Activated naive CD4-positive, alpha-beta T cell treated with anti-CD3 and anti-CD28 coated beads, Interleukin-2, amount 10 ng/mL, durations not matched to agents 7 days and 5 days (primary cell): ENCODE measurements at regions not wholly inside any gene's neighbourhood (a gene's known extent, or its start where the extent isn't known, plus 50 kb on each side); places are given as distances from the start of the nearest gene placed in this dataset.

ENCODE experiments used
- CTCF ChIA-PET: fragments of 350-600 bp; sonication (Branson Sonifier 250); formaldehyde crosslinking; loops from one replicate; lab custom pipeline; 2021; ENCODE audit warnings: antibody characterized with exemption; lab: Charles Lee
- DNase-seq: peaks from one replicate; pipeline ENCODE4 v3.0.0-alpha.2; 2020
- H3K27ac Mint-ChIP-seq: one replicate; pipeline ENCODE4 v1.8.0; 2021; ENCODE audit warnings: mild to moderate bottlenecking, moderate library complexity, mixed read lengths
- H3K27me3 Mint-ChIP-seq: one replicate; pipeline ENCODE4 v1.8.0; 2021; ENCODE audit warnings: mild to moderate bottlenecking, mixed read lengths
- H3K36me3 Mint-ChIP-seq: one replicate; pipeline ENCODE4 v1.8.0; 2021; ENCODE audit warnings: mixed read lengths
- H3K4me1 Mint-ChIP-seq: one replicate; pipeline ENCODE4 v1.8.0; 2021; ENCODE audit warnings: mixed read lengths
- H3K4me3 Mint-ChIP-seq: one replicate; pipeline ENCODE4 v1.8.0; 2021; ENCODE audit warnings: mild to moderate bottlenecking, moderate library complexity, mixed read lengths
- H3K9me3 Mint-ChIP-seq: one replicate; pipeline ENCODE4 v1.8.0; 2021; ENCODE audit warnings: mixed read lengths

- DNase-seq: no peak
- H3K27ac Mint-ChIP-seq: no peak overlapping the region
- no peak overlapping the region for H3K4me3 Mint-ChIP-seq
- H3K4me1 Mint-ChIP-seq: no peaks in the 10 kb centered on the region
- CTCF ChIA-PET: no interaction called here
- no peaks in the 10 kb centered on the region for H3K9me3 Mint-ChIP-seq
- H3K27me3 Mint-ChIP-seq: no peaks in the 10 kb centered on the region
- no peaks in the 10 kb centered on the region for H3K36me3 Mint-ChIP-seq
These were observed 409.9 kb upstream of the C1orf87 start for GRCh38 chr1:60483509-60483908.

- H3K36me3 Mint-ChIP-seq: no peaks in the 10 kb centered on the region
- H3K4me1 Mint-ChIP-seq: no peaks in the 10 kb centered on the region
- CTCF ChIA-PET: no interaction called here
- DNase-seq: no peak
- no peaks in the 10 kb centered on the region for H3K27me3 Mint-ChIP-seq
- peaks cover 3% of the 10 kb centered on the region for H3K9me3 Mint-ChIP-seq
- H3K27ac Mint-ChIP-seq: no peak overlapping the region
- H3K4me3 Mint-ChIP-seq: no peak overlapping the region
These were observed 396.7 kb upstream of the C1orf87 start for GRCh38 chr1:60470246-60470645.

- H3K27ac Mint-ChIP-seq: no peak overlapping the region
- DNase-seq: no peak
- peaks cover 3% of the 10 kb centered on the region for H3K9me3 Mint-ChIP-seq
- H3K27me3 Mint-ChIP-seq: no peaks in the 10 kb centered on the region
- H3K36me3 Mint-ChIP-seq: no peaks in the 10 kb centered on the region
- CTCF ChIA-PET: no interaction called here
- H3K4me1 Mint-ChIP-seq: no peaks in the 10 kb centered on the region
- H3K4me3 Mint-ChIP-seq: no peak overlapping the region
These were observed 390.2 kb upstream of the C1orf87 start for GRCh38 chr1:60463786-60464185.

DNA sequence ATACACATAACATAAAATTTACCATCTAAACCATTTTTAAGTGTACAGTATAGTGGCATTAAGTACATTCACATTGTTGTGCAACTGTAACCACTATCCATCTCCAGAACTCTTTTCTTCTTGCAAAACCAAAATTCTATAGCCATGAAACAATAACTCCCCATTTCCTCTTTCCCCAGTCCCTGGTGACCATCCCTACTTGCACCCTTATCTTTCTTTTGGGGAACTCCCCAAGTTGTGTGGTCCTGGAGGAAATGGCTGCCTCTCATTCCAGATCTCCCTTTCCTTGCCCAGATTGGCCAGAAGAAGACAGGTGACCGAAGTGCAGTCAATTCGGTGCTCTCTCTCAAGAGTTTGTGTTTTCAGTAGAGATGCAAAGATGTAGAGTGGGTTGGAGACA lies 389.6 kb upstream of the C1orf87 start:
- H3K27ac Mint-ChIP-seq: no peak overlapping the region
- DNase-seq: no peak
- peaks cover 3% of the 10 kb centered on the region for H3K9me3 Mint-ChIP-seq
- H3K27me3 Mint-ChIP-seq: no peaks in the 10 kb centered on the region
- H3K4me1 Mint-ChIP-seq: no peaks in the 10 kb centered on the region
- no peak overlapping the region for H3K4me3 Mint-ChIP-seq
- H3K36me3 Mint-ChIP-seq: no peaks in the 10 kb centered on the region
- CTCF ChIA-PET: no interaction called here

GRCh38 chr1:60461925-60462595 lies 388.5 kb upstream of the C1orf87 start:
- Mint-ChIP-seq H3K4me3 (no peak overlapping the region), H3K9me3 (no peaks in the 10 kb centered on the region), H3K27me3 (no peaks in the 10 kb centered on the region), H3K36me3 (no peaks in the 10 kb centered on the region), H3K4me1 (no peaks in the 10 kb centered on the region), H3K27ac (no peak overlapping the region)
- no peak for DNase-seq
- CTCF ChIA-PET: no interaction called here

GRCh38 chr1:60458111-60458510 lies 384.5 kb upstream of the C1orf87 start:
- CTCF ChIA-PET: no interaction called here
- H3K9me3 Mint-ChIP-seq: peaks cover 12% of the 10 kb centered on the region
- no peak for DNase-seq
- no peaks in the 10 kb centered on the region for H3K4me1 Mint-ChIP-seq
- no peaks in the 10 kb centered on the region for H3K36me3 Mint-ChIP-seq
- H3K27ac Mint-ChIP-seq: no peak overlapping the region
- no peaks in the 10 kb centered on the region for H3K27me3 Mint-ChIP-seq
- H3K4me3 Mint-ChIP-seq: no peak overlapping the region

DNA sequence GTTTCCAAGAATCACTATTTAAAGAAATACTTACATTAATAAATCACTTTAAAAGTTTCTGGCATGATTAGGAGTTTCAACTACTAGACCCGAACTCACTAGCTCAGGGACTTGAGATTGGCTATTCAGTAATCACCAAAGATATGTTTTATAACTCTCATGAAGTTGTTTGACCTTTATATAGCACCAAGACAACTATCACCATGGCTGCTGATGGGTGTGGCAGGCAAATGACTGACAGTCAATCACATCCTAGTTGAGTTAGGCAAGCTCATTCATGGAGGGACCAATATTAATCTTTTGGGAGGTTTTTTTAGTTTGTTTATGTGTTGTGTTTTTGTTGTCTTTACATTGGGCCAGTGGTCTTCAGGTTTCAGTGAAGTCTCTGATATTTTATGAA lies 376.3 kb upstream of the C1orf87 start:
- no peak overlapping the region for H3K27ac Mint-ChIP-seq
- CTCF ChIA-PET: no interaction called here
- H3K9me3 Mint-ChIP-seq: peaks cover 2% of the 10 kb centered on the region
- no peaks in the 10 kb centered on the region for H3K4me1 Mint-ChIP-seq
- no peak for DNase-seq
- H3K27me3 Mint-ChIP-seq: no peaks in the 10 kb centered on the region
- H3K36me3 Mint-ChIP-seq: no peaks in the 10 kb centered on the region
- H3K4me3 Mint-ChIP-seq: no peak overlapping the region

DNA sequence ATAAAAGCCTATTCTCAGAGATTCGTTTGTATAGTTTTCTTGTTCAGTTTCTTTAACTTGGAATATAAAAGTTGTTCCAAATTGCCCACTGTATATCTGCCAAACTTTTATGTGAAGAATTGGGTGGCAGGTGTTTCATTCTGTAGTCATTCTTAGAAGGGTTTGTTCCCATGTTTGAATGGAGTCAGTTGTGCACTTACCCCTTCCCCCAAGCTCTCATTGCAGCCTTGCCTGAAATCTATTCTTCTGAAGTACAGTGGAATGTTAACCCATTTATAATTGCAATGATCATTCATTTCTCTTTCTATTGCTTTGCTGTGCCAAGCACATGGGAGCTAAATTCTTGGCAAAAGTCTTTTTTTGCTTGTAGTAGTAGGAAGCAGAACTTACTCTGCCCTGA lies 375.3 kb upstream of the C1orf87 start:
- Mint-ChIP-seq H3K27ac (no peak overlapping the region), H3K27me3 (no peaks in the 10 kb centered on the region), H3K4me1 (no peaks in the 10 kb centered on the region), H3K9me3 (peaks cover 2% of the 10 kb centered on the region), H3K4me3 (no peak overlapping the region), H3K36me3 (no peaks in the 10 kb centered on the region)
- DNase-seq: no peak
- CTCF ChIA-PET: no interaction called here

- CTCF ChIA-PET: no interaction called here
- H3K27ac Mint-ChIP-seq: no peak overlapping the region
- no peak overlapping the region for H3K4me3 Mint-ChIP-seq
These were observed 371.1 kb upstream of the C1orf87 start for GRCh38 chr1:60444680-60445079.

DNA sequence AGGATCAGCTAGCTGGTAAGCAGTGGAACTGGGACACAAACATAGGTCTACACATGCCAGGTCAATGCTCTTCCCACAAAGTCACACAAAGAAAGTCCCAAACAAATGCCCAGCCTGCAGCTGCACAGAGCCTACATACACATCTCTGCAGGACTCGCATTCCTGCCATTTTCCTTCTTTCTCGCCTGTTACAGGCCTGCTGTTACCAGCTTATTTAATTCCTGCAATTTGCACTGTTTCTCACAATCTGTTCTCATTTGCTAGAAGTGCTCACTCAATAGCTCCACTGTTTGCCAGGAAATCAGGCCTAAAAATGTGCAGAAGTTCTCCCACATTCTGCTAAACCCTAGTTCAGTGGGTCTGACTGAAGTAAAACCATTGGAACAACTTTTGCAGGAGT lies 362.6 kb upstream of the C1orf87 start:
- CTCF ChIA-PET: no interaction called here
- no peaks in the 10 kb centered on the region for H3K4me1 Mint-ChIP-seq

More at GRCh38 chr1:60444680-60445079, 371.1 kb upstream of the C1orf87 start:
- Mint-ChIP-seq H3K9me3 (peaks cover 2% of the 10 kb centered on the region), H3K36me3 (no peaks in the 10 kb centered on the region), H3K4me1 (no peaks in the 10 kb centered on the region), H3K27me3 (no peaks in the 10 kb centered on the region)
- DNase-seq: no peak

GRCh38 chr1:60431593-60431992 lies 358.0 kb upstream of the C1orf87 start:
- Mint-ChIP-seq H3K4me1 (no peaks in the 10 kb centered on the region), H3K27ac (no peak overlapping the region), H3K4me3 (no peak overlapping the region), H3K9me3 (peaks cover 15% of the 10 kb centered on the region), H3K36me3 (no peaks in the 10 kb centered on the region), H3K27me3 (no peaks in the 10 kb centered on the region)
- DNase-seq: no peak
- CTCF ChIA-PET: no interaction called here

More for the DNA sequence above, 362.6 kb upstream of the C1orf87 start:
- Mint-ChIP-seq H3K27ac (no peak overlapping the region), H3K27me3 (no peaks in the 10 kb centered on the region), H3K36me3 (no peaks in the 10 kb centered on the region), H3K9me3 (peaks cover 15% of the 10 kb centered on the region), H3K4me3 (no peak overlapping the region)
- DNase-seq: no peak

DNA sequence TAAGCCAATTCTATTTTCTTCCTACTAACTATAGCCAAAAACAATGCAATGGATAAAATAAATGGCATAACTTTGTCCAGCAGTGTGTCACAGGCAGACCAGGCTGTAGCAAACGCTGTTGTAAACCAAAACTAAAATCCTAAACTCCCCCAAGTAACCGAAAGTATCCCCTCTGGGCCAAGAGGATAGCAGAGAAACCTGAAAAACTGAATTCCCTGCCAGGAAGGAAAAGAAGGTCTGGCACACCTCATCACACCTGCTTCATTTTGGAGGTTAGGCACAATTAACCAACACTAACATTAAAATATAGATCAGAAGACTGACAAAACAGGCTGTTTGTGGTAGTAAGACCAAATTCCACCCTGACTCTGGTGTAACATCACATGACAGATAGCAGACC lies 356.8 kb upstream of the C1orf87 start:
- Mint-ChIP-seq H3K4me3 (no peak overlapping the region), H3K9me3 (peaks cover 15% of the 10 kb centered on the region), H3K36me3 (no peaks in the 10 kb centered on the region)

GRCh38 chr1:60428127-60428526 lies 354.6 kb upstream of the C1orf87 start:
- no peaks in the 10 kb centered on the region for H3K36me3 Mint-ChIP-seq
- no peak overlapping the region for H3K27ac Mint-ChIP-seq
- no peak overlapping the region for H3K4me3 Mint-ChIP-seq
- DNase-seq: no peak
- H3K4me1 Mint-ChIP-seq: no peaks in the 10 kb centered on the region
- H3K9me3 Mint-ChIP-seq: peaks cover 4% of the 10 kb centered on the region
- H3K27me3 Mint-ChIP-seq: no peaks in the 10 kb centered on the region
- CTCF ChIA-PET: no interaction called here

More for the DNA sequence above, 356.8 kb upstream of the C1orf87 start:
- Mint-ChIP-seq H3K27ac (no peak overlapping the region), H3K27me3 (no peaks in the 10 kb centered on the region), H3K4me1 (no peaks in the 10 kb centered on the region)
- CTCF ChIA-PET: no interaction called here
- no peak for DNase-seq

DNA sequence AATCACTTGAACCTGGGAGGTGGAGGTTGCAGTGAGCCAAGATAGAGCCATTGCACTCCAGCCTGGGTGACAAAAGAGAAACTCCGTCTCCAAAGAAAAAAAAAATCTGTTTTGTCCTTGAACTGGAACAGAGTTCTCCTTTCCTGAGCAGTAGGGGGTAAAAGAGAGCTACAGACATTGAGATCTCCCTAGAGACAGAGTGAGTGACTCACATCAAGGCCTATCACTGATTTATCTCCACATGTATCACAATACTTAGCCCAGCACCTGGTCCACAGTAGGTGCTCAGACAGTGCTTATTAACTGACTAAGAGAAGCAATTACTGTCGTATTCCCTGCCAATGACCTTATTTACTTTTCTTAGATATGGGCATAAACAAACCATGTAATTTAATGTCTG lies 354.1 kb upstream of the C1orf87 start:
- H3K36me3 Mint-ChIP-seq: no peaks in the 10 kb centered on the region
- CTCF ChIA-PET: no interaction called here
- H3K9me3 Mint-ChIP-seq: peaks cover 2% of the 10 kb centered on the region
- no peak overlapping the region for H3K27ac Mint-ChIP-seq
- no peaks in the 10 kb centered on the region for H3K4me1 Mint-ChIP-seq
- DNase-seq: no peak
- H3K27me3 Mint-ChIP-seq: no peaks in the 10 kb centered on the region
- H3K4me3 Mint-ChIP-seq: no peak overlapping the region

- CTCF ChIA-PET: no interaction called here
- DNase-seq: no peak
- Mint-ChIP-seq H3K4me1 (no peaks in the 10 kb centered on the region), H3K27me3 (no peaks in the 10 kb centered on the region), H3K27ac (no peak overlapping the region), H3K9me3 (peaks cover 2% of the 10 kb centered on the region), H3K4me3 (no peak overlapping the region), H3K36me3 (no peaks in the 10 kb centered on the region)
These were observed 353.6 kb upstream of the C1orf87 start for GRCh38 chr1:60427194-60427593.
